GF-D8 (cell line): ENCODE measurements at regions not wholly inside any gene's neighbourhood (a gene's known extent, or its start where the extent isn't known, plus 50 kb on each side); places are given as distances from the start of the nearest gene placed in this dataset.

Experiments
- DNase-seq: peaks from one replicate; lab custom pipeline; 2025; lab: John Stamatoyannopoulos, UW

DNA sequence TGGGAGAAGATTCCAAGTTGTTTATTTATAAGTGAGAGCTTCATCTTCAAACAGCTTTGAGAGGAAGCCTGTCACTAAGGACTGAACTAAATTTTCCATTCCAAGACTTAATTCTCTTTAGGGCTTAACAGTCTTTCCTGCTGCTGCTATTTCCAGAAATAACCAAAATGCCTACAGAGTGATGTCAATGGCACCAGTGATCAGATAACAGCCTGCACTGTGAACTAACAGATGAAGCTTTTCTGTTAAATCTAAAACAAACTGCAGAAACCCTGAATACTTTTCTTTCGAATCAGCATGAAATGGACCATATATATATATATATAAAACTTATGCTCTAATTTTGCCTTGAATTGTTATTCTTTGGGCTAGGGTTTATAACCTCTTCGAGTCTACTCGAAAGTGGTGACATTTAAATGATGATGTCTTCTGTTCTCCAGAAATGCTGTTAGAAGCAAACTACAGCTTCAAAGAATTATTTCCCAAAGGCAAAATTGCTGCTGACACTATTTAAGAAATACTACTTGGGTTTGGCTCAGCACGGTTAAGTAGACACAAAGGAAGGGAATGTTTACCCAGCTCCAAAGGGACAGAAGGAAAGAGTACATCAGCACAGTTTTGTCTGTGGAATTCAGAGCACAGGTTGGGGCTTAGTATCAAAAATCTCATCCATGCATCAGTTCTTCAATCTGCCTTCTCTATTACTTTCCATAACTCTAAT, 238.5 kb upstream of the LRRN1 start:
- DNase-seq = no peak

DNA sequence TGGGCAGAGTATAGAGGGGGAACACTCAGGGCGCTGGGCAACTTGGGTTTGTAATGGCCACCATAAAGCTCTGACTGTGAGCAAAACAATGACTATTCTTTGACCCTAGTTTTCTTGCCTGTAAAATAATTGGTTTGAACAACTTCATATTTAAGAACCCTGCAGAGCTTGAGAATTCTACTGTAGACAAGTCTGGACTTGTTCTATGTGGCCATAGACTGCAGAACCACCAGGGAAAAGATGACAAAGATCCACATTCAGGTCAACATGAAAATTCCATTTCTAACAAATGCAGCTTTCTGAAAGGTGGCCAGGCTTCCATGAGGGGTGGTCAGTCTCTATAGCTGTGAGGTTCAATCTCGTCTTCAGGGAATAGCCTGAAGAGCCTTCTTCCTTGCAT, 239.4 kb upstream of the LRRN1 start:
- no peak for DNase-seq

GRCh38 chr3:3556078-3556477, 243.2 kb upstream of the LRRN1 start:
- DNase-seq = no peak

DNA sequence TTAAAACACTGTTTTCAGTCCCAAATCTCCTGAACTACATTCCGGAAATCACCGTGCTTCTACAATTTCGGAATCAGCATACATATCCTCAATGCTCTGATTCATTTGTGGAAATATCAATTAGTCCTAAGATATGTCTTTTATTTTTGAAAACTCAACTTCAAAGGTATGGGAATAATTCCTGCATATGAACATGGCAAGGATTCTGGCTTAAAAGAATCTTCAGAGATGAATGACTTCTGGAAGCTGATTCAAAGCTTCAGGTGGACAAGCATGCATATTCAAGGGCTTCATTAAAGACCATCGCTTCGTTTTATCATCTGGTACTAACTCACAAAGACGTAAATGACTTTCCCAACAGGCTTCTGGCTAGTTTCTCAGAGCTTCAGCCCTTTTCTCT, 246.0 kb upstream of the LRRN1 start:
- DNase-seq = no peak

GRCh38 chr3:3552761-3553160, 246.5 kb upstream of the LRRN1 start:
- no peak for DNase-seq

GRCh38 chr3:3551981-3552380, 247.2 kb upstream of the LRRN1 start:
- DNase-seq = no peak

DNA sequence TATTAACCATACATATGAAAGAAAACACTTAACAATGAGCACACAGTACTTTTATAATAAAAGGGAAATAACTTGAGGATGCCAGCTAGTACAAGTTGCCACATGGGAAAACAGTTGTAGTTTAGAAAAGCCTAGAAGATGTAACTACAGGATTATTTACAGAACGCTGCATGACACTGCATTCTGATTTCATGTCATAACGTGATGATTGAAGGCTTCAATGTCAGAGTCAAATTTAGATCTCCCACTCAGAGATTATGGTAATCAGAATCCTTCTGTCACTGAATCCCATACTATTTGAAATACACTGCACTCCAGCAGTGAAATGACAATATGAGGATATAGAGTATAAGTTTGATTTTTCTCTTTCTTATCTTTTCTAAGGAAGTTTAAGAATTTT, 253.9 kb upstream of the LRRN1 start:
- no peak for DNase-seq

GRCh38 chr3:3538451-3538850, 260.8 kb upstream of the LRRN1 start:
- DNase-seq = no peak

DNA sequence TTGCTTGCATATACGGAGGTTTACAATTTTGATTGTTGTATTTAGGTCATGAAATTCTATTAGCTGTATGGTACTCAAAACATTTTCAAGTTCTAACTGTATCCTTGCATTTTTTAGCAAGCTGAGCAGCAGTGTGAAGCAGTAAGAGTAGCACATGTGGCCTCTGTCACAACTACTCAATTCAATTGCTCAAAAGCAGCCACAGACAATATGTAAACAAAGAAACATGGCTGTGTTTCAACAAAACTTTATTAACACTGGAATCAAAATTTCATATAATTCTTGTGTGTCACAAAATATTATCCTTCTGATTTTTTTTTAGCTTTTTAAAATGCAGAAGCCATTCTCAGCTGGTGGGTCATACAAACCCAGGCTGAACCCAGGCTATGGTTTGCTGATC, 266.7 kb upstream of the LRRN1 start:
- DNase-seq = no peak

GRCh38 chr3:3531476-3531875, 267.8 kb upstream of the LRRN1 start:
- no peak for DNase-seq

- no peak for DNase-seq
These were observed 280.0 kb upstream of the LRRN1 start for GRCh38 chr3:3519266-3519665.

GRCh38 chr3:3516996-3517395, 282.2 kb upstream of the LRRN1 start:
- DNase-seq = no peak

DNA sequence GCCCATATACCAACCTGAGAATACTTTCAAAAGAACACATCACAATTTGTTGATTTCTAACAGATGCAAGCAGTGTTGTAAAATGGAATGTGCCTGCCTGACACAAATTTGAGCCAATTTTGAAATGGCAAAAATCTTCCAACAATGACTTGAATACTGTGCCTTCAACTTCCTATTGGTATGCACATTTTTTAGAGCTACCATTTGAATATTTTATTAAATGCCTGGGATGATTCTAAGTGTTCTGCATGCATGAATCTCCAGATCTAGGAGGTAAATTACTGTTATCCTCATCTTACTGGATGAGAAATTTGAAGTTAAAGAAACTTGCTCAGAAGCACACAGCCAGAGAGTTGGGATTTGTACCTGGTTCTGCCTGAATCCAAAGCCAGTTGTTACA, 282.8 kb upstream of the LRRN1 start:
- no peak for DNase-seq

GRCh38 chr3:3509665-3510064, 289.6 kb upstream of the LRRN1 start:
- DNase-seq = no peak

DNA sequence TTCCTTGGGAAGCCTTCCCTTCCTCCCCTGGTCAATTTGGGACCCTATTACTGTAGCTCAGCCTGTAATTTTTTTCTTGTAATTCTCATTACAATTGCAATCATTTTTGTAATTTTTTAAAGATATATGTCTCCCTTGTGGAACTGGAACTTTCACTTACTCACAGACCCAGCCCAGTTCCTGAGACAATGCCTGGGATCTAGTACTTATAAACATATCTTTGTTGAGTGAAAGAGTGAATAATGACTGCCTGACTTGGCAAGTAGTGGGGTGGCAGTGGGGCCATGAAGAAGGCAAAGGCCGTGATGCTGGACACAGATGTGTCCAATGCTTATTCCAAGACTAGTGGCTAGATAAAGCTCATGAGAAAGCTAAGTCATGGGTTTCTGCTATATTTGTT, 294.5 kb upstream of the LRRN1 start:
- DNase-seq = no peak

GRCh38 chr3:3503411-3503810, 295.8 kb upstream of the LRRN1 start:
- no peak for DNase-seq

DNA sequence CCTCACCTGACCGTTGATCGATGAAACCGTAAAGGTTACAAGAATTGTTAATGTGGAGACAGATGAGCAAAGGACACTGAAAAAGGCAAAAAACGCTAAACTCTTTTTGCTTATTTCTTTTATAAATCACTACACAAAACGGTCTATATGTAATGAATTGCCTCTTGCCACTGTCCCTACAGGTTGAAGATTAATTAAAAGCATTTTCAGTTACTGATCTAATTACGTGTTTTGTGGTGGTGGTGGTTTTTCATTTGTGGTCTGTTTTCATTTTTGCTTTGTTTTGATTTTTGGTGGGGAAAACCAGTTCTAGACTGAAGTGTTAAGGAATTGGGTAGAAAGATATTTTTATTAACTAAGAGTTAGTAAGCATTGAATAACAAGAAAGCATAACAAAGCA, 299.2 kb upstream of the LRRN1 start:
- DNase-seq = no peak

- DNase-seq = no peak
These were observed 300.1 kb upstream of the LRRN1 start for GRCh38 chr3:3499012-3499562.

- no peak for DNase-seq
These were observed 303.6 kb upstream of the LRRN1 start for GRCh38 chr3:3495611-3496010.

- no peak for DNase-seq
These were observed 297.2 kb upstream of the CRBN start for GRCh38 chr3:3476669-3477068.

DNA sequence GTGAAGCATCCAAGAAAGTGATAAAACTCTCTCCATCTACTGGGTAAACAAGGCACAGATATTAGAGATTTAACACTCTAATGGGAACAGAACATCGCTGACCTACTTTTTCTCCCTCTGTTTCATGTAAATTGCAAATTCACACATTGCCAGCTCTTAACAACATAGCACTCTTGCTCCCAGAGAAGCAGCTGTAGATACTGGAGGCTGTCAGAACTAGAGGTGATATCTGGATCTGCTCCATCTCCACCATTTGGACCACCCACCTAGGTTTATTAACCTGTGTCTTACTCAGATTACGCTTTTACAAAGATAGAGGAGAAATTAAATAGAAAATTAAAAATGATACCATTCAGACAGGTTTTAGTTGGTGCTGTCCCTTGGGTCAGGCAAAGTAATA, 289.1 kb upstream of the CRBN start:
- DNase-seq = no peak

DNA sequence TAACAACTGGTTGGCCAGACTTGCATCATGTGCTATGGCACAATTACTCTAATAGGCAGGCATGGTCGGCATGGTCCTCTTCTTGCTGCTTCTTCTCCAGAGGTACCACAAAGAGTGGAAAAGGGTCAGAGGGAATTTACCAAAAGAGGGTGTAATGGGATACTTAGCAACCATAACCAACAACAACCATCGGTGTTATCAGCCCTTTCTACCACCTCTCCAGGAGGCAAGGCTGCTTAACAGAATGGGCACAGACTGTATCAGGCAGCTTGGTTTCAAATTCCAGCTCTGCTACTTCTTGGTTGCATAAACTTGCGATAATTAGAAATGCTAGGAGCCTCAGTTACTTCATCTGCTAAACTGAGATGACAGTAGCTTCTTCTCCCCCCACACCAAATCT, 284.6 kb upstream of the CRBN start:
- DNase-seq = no peak

GRCh38 chr3:3461317-3461716, 281.8 kb upstream of the CRBN start:
- no peak for DNase-seq

DNA sequence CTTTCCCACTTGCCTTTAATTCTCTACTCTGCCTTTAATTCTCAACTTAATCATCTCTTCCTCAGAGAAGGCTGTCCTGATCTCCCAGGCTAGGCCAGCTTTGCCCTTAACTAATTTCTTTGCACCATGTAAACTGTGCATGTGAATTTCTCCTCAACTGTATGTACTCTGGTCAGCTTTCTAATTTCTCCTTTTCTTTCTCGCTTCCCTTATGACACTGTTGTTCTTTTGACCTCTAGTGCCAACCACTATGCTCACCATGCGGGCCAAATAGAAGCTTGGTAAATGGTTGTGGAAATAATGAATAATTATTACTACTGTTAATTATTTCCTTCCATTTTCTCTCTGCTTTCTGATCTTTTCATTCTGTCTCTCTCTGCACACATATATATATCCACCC, 269.0 kb upstream of the CRBN start:
- no peak for DNase-seq
